WI38 (cell line): ENCODE measurements at regions not wholly inside any gene's neighbourhood (a gene's known extent, or its start where the extent isn't known, plus 50 kb on each side); places are given as distances from the start of the nearest gene placed in this dataset.

ENCODE experiments used
- H3K4me3 ChIP-seq: 2 replicates; pipeline ENCODE4 v1.5.1; 2011; ENCODE audit warnings: low read depth, mild to moderate bottlenecking, control low read depth, low read length
- TF ChIP-seq, protein P1 (sequence below): IDR thresholded peaks from 2 replicates; pipeline ENCODE4 v1.5.1; 2012; ENCODE audit warnings: low read depth, mild to moderate bottlenecking, control low read depth, low read length

- TF ChIP-seq, protein P1, sequence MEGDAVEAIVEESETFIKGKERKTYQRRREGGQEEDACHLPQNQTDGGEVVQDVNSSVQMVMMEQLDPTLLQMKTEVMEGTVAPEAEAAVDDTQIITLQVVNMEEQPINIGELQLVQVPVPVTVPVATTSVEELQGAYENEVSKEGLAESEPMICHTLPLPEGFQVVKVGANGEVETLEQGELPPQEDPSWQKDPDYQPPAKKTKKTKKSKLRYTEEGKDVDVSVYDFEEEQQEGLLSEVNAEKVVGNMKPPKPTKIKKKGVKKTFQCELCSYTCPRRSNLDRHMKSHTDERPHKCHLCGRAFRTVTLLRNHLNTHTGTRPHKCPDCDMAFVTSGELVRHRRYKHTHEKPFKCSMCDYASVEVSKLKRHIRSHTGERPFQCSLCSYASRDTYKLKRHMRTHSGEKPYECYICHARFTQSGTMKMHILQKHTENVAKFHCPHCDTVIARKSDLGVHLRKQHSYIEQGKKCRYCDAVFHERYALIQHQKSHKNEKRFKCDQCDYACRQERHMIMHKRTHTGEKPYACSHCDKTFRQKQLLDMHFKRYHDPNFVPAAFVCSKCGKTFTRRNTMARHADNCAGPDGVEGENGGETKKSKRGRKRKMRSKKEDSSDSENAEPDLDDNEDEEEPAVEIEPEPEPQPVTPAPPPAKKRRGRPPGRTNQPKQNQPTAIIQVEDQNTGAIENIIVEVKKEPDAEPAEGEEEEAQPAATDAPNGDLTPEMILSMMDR, result no peak
- no peak overlapping the region for H3K4me3 ChIP-seq
These were observed 911.0 kb upstream of the CITED2 start for GRCh38 chr6:140285471-140285870.

DNA sequence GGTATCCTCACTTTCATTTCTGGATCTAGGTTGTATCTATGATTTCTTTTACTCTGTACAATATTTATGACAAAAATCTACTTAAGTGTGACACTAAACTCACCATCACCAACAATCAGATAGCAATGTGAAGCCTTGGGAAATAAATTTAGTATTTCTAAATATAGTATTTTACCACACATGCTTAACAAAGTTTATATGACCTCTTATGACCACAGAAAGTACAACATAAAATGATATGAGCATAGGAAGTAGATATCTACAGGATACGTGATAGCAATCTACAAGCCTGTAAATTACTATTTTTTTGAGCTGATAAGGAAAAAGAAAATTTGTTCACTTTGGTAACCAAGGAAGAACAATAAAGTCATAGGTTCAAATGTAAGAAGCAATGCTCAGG is 910.4 kb upstream of the CITED2 start:
- H3K4me3 ChIP-seq, result no peak overlapping the region
- TF ChIP-seq, protein P1, result no peak

GRCh38 chr6:140283197-140283596 is 908.7 kb upstream of the CITED2 start:
- H3K4me3 ChIP-seq, result no peak overlapping the region
- TF ChIP-seq, protein P1, result no peak

- TF ChIP-seq, protein P1, result no peak
These were observed 907.3 kb upstream of the CITED2 start for GRCh38 chr6:140281767-140282166.

DNA sequence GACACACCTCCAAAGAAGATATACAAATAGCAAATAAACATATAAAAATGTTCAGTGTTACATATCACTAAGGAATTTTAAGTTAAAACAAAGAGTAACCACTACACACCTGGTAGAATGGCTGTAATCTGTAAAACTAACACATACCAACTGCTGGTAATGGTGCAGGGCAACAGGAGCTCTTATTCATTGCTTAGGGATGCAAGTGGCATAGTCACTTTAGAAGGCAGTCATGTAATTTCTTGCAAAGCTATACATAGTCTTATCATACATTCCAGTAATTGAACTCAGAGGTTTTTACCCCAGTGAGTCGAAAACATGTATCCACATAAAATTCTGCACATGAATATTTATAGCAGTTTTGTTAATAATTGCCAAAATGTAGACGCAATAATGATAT is 906.8 kb upstream of the CITED2 start:
- TF ChIP-seq, protein P1, result no peak
- H3K4me3 ChIP-seq, result no peak overlapping the region

More at GRCh38 chr6:140281767-140282166, 907.3 kb upstream of the CITED2 start:
- no peak overlapping the region for H3K4me3 ChIP-seq

DNA sequence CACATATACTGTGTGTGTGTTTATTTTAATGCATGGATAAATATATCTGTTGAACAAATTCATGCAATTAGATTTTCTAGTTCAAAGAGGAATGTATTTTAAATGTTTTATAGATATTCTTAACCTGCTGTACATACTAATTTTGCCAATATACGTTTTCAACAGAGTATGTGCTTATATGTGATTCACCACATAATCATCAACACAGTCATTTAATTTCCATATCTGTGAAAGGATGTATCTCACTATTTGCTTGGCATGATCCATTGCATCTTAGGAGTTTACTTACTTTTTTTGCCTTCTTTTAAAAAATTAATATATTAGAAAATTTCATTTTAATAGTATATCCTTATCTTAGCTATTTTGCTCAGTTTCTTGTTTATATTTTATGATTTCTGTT is 902.3 kb upstream of the CITED2 start:
- H3K4me3 ChIP-seq, result no peak overlapping the region
- TF ChIP-seq, protein P1, result no peak

- no peak overlapping the region for H3K4me3 ChIP-seq
- TF ChIP-seq, protein P1, result no peak
These were observed 901.7 kb upstream of the CITED2 start for GRCh38 chr6:140276133-140276532.
